SK-N-SH (cell line): ENCODE measurements at regions not wholly inside any gene's neighbourhood (a gene's known extent, or its start where the extent isn't known, plus 50 kb on each side); places are given as distances from the start of the nearest gene placed in this dataset.

Source experiments
- FOXM1 ChIP-seq: IDR thresholded peaks from 2 replicates; pipeline ENCODE4 v1.4.0; 2012; ENCODE audit warnings: low read depth, mild to moderate bottlenecking
- RCOR1 ChIP-seq: fragments of 150-350 bp; IDR thresholded peaks from 2 replicates; pipeline ENCODE4 v1.6.1; 2017; ENCODE audit warnings: antibody characterized with exemption, low read length
- TF ChIP-seq, protein P1 (sequence below): IDR thresholded peaks from 2 replicates; pipeline ENCODE4 v1.4.0; 2012; ENCODE audit warnings: low read depth

DNA sequence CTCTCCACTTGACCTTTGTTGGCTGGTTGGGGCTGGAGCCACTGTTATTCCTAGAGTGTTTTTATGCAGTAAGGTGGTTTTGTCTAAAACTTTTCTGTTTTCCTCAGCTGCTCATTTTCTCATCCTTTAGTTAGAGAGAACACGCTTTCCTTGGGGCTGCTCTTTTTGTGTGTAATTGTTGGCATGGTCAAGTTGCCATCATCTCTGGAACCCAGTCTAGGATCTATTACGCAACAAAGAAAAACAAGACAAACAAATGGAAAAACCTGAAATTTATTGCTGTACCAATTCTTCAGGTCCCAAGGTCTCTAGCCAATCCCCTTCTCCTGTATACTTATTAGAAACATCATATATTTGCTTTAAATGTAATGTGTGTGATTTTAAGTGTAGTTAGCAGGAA, 1436.3 kb upstream of the DIAPH2 start:
- no peak for TF ChIP-seq RCOR1
- TF ChIP-seq, protein P1, sequence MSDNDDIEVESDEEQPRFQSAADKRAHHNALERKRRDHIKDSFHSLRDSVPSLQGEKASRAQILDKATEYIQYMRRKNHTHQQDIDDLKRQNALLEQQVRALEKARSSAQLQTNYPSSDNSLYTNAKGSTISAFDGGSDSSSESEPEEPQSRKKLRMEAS = no peak
- TF ChIP-seq FOXM1 = no peak
